Left cardiac atrium (tissue), 4 donors: ENCODE measurements at regions not wholly inside any gene's neighbourhood (a gene's known extent, or its start where the extent isn't known, plus 50 kb on each side); places are given as distances from the start of the nearest gene placed in this dataset.

Experiments
- ATAC-seq, 2 donors: fragments of 200-7000 bp; cut with Tn5 transposase; one replicate each; pipeline ENCODE4 v1.9.1; 2020; ENCODE audit warnings: mild to moderate bottlenecking in 2 of 2, moderate library complexity in 2 of 2
- DNase-seq: peaks from one replicate; pipeline ENCODE4 v3.0.0-alpha.2; 2020
- intact Hi-C, 2 donors: fragments of 100-400 bp; cut with DNase I; formaldehyde crosslinking; loops; one replicate each; pipeline versions ENCODE4 v1.14.1 to v1.15.1; 2022 to 2023
- donor health status: DM: no; HTN: yes; CAD: no.
- donor health status: DM: no; HTN: yes; CAD: no; lungs with severe emphysema.
- donor health status: DM: yes; HTN: yes; CAD: no.
- donor health status: Dilated cardiomyopathy.

DNA sequence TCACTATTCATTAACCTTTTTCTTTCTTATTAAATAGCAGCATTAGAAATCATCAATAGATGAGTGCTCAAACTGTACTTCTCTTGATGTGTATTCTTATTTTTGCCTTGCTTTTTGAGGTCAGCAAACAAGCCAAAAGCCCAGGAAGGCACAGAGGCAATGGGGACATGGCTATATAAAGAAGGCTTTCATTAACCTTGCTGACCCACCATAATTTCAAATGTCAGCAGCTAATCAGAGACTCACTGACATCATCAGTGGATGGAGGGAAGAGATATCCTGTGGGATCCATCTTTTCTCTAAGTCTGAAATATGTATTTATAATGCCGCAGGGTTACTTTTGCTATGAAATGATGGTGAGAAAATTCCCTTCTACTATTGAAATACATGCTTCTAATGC is 1162.8 kb upstream of the ACVR2A start:
- intact Hi-C loops, result no loop called here
- no peak for ATAC-seq

DNA sequence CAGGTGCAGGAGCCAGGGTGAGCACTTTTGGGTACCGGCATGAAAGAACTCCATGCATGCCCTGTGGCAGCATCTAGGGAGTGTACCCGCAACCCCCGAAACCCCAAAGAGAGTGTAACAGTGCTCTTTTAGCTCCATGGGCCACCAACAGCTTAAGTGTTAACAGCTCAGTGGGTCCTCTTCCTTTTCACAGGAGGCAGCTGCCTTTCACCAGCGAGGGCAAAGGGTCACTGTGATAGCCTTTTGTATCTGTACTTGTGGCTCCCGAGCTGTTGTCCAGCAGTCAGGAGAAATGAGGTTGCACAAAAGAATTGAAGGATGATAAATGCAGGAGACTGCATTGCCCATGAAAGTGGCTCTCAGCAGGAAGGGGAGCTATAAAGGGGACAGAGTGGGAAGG is 1166.3 kb upstream of the ACVR2A start:
- ATAC-seq (no peak), DNase-seq (no peak)
- intact Hi-C loops, result no loop called here

More for the DNA sequence above, 1162.8 kb upstream of the ACVR2A start:
- DNase-seq, result no peak

DNA sequence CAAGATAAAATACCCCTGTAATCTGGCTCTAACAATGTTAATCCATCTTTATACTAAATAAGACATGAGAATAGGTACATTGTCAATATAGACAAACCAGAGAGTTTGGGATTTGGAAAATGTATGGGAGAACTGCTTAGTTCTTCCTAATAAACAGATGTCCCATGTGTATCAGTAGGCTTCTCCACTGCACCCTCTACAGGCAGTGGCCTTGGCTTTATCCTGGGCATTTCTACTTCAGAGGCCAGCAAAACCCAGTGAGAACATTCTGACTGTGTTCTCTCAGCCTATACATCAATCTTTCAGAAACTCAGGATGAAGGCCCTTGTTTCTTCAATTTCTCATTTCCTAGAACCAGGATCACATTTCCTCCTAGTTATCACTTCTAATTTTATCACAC is 1167.5 kb upstream of the ACVR2A start:
- ATAC-seq (no peak), DNase-seq (no peak)
- intact Hi-C loops, result no loop called here

DNA sequence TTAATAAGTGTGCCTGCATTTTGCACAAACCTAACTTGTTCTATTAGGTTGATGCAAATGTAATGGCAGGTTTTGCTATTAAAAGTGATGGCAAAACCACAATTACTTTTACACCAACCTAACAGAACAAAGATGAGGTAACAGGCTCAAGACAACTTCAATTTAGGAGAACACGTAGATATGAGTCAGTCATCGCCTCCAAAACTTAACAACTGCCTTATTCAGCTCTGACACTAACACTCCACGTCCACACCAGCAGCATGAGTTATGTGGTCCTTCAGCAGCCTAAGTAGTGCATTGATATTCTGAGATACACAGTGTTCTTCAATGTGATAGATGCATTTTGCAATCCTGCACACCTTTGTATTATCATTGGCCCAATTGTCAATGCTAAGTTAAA is 1175.1 kb upstream of the ACVR2A start:
- DNase-seq (no peak), ATAC-seq (no peak)
- intact Hi-C loops, result no loop called here

DNA sequence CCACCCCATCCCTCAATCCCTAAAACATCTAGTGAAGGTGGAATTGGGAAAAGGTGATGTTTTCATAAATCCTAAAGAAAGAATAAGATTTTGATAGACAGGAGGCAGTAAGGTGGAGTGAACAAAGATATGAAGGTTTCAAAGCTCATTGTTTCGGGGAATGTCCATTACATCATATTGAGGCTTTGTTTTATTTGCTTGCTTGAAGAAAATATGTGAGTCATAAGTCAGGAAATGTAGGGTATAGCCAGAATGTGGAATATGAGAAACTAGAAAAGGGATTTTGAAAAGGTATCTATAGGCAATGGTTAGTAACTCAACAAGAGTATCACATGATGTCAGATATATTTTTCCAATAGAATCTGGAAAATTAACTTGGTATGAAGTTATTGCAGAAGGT is 1178.5 kb upstream of the ACVR2A start:
- intact Hi-C loops, result no loop called here
- DNase-seq, result no peak
- no peak for ATAC-seq

DNA sequence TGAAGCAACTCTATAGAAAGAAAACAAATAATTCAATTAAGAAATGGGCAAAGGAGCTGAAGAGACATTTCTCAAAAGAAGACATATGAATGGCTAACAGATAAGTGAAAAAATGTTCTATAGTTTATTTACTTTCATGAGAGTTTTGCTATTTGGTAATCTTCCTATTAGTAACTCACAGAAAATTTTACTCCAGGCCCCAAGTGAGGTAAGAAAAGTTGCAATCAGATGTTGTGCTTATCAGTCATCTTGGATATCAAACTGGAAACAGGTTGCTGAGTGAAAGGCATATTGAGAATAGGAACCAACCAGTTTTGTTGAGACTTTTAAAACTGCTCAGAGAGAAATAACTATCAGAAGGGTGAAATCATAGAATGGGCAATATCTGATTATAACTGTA is 1179.0 kb upstream of the ACVR2A start:
- intact Hi-C loops, result no loop called here

DNA sequence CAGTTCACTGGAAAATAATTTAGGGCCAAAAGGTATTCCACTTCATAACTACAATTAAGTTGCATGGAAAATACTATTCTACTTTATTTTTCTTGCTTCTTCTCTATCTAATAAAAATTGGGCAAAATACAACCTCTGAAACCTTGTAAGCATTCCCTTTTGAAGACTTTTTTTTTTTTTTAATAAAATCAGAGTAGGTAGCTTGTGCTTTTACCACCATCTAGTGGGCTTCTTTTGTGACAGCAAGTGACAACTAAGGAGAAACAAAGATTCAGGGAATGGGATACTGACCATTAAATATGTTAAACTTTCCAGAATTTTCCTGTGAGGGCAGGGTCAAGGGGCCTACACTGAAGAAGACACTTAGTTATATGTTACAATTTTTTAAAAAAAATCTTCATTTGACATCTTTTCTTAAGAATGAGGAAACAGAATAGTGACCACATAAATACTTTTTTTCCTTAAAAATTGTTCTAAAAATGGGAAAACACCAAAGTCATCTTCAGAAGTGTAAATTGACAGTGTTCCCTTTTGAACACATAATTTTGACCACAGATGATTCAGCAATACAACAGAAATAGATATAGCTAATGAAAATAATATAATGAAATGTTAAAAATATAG is 1183.2 kb upstream of the ACVR2A start:
- intact Hi-C loops, result no loop called here
- ATAC-seq (no peak), DNase-seq (no peak)

More for the DNA sequence above, 1179.0 kb upstream of the ACVR2A start:
- ATAC-seq (no peak), DNase-seq (no peak)

DNA sequence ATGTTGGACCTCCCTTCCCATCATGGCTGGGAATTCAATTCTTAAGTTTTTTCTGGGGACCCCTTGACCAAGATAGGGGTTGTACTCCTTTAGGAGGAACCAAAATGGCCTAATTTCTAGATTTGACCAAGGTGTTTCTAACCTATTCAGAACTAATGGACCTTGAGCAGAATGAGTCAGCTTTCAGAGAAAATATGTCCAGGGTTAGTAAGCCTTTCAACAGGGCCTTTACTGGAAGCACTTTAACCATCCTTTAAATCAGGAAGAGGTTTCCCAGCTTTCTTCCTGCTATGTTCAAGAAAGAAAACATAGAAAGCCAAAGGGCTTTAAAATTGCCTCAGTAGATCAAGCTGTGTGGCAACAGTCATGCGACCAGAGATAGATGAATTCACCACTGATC is 1184.9 kb upstream of the ACVR2A start:
- intact Hi-C loops, result no loop called here
- ATAC-seq (no peak), DNase-seq (no peak)

DNA sequence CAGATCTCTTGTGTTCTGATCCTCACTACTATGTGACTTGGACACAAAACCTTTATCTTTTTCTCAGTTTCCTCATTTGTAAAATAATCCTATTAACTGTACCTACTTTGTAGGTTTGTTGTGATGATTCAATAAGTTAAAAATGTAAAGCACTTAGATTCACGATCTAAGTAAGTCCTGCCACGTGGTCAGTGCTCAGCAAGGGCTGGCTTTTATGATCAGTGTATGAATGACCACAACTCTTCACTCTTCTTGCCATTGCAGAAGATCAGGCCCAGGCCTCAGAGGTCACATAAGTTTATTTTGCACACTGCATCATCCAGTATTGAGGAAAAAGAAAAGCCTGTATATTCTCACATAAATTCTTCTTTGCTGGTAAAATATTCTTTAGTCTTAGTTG is 1192.5 kb upstream of the ACVR2A start:
- intact Hi-C loops, result no loop called here
- ATAC-seq, result no peak
- DNase-seq, result no peak

DNA sequence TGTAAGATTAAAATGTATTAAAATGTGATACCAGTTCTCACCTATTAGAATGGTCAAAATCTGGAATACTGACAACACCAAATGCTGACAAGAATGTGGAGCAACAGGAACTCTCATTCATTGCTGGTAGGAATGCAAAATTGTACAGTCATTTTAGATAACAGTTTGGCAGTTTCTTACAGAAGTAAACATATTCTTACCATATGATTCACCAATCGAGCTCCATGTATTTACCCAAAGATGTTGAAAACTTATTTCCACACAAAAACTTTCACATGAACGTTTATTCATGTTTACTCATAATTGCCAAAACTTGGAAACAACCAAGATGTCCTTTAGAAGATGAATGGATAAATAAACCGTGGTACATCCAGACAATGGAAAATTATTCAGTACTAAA is 1193.5 kb upstream of the ACVR2A start:
- ATAC-seq (no peak), DNase-seq (no peak)
- intact Hi-C loops, result no loop called here

DNA sequence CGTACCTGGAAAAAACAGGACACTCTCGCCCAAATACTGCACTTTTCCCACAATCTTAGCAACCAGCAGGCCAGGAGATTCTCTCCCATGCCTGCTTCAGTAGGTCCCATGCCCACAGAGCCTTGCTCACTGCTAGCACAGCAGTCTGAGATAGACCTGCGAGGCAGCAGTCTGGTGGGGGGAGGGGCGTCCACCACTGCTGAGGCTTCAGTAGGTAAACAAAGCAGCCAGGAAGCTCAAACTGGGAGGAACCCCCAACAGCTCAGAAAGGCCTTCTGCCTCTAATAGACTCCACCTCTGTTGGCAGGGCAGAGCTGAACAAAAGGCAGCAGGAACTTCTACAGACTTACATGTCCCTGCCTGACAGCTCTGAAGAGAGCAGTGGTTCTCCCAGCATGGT is 1202.8 kb upstream of the ACVR2A start:
- intact Hi-C loops, result no loop called here
- DNase-seq, result no peak
- no peak for ATAC-seq

DNA sequence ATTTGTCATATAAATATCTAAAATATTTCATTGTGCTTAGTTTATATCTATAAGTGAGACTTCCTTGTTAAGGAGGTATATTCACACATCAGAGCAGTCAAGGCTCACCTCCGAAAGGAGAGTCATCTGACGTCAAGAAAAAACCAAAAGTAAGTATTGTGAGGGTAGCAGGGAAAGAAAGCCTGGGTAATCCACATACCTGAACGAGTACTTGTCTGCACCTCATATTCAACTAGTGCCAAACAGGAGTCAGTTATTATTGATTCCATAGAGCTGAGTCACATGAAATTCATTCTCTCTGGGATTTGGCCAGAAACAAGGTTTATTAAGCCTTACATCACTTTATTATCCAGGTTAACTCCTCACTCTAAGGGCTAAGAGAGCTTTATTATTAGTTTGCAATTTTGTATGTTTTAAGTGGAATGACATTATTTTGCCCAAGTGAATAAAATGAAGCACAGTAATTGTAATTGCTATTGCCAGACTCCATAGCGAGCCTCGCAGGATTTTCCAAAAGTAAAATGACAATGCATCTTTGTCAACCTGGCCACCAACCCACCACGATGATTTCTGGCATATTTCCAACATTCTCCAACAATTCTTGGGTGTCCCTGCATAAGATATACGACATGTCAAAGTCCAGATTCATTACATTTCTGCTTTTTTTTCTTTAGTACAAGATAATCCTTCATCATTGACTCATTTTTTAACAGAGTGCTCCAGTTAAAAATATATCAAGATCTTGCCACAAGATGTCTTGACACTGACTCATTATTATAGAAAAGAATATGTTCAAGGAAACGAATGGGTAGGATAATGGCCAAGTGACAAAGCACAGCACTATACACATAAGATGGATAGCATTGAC is 1210.4 kb upstream of the ACVR2A start:
- DNase-seq, result no peak
- intact Hi-C loops, result no loop called here
- ATAC-seq, result peak in 1 of 2 donors; percentile 69

DNA sequence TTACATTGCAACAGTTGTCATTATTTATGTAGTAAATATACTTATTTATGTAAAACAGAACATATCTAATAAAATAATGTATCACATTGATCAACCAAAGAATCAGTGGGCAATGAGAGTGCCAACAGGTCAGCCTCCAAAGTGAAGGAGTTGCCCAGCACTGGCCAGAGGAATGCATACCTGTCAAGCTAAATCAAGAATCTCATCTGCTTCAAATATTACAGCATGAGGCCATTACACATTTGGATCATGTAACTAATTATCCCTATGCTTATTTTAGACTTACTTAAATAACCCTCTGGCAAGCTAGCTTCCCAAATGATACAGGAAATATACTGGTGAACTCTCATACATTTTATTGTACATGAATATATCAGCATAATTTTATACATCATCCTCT is 1211.7 kb upstream of the ACVR2A start:
- ATAC-seq (no peak), DNase-seq (no peak)
- intact Hi-C loops, result no loop called here

DNA sequence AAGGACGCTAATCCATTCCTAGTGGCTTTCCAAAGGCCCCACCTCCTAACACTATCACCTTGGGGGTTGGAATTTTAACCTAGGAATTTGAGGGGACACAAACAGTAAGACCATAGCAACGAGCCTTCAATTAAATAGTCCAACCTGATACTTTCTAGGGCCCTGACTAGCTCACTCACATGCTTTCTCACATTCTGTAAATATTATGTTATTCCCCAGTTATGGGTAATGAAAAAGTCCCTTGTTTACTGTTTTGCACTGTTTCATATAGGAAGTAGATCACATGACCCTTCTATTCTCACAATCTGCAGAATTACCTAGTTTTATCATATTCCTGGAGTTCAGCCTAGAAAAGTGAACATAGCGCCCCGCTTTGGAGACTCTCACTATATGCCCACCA is 1212.1 kb upstream of the ACVR2A start:
- DNase-seq (no peak), ATAC-seq (no peak)
- intact Hi-C loops, result no loop called here

DNA sequence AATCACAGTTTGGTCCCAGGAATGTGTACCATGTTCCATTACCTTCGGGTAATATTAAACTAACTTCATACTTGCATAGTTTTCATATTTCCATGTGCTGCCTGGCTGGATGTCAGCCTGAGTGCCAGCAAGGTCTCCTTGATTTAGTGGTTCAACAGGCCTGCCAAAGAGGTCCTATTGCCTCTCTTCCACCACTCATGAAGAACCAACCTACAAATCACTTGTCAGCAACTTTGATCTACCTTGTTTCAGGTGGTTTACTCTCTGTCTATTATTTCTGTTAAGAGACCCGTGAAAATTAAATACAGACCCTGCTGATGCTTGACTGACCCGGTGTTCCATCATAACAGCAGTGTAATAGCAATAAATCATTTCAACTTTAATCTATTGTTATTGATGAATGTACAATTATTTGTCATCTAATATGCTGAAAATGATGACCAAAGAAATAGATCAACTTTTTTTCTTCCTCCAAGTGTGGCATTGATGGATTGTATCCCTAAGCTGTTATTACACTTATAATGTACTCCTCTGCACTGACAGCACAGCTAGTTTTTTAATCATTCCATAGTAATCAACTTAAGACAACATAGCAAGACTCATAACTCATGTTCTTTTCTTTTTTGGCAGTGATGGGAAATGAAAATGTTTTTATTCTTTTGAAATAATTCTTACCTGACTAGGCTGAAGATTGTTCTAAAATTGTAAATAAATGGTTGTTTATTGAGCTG is 1220.2 kb upstream of the ACVR2A start:
- DNase-seq (no peak), ATAC-seq (no peak)
- intact Hi-C loops, result no loop called here

DNA sequence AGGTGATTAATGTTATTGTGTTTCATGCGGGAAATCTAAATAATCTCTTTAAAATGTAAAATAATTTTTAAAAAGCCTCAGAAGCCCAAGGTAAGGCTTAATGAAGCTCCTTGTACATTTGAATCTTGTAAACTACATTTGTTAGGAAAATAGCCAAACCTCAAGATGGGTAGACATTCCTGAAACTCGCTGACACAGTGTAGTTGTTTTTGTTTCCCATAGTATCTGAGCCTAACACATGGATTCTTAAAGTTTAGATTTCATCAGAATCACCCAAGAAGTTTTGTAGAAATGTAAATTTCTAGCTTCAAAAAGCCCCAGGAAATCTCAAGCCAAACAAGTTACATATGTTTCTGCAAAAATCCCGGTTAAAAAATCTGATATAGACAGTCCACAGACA is 1221.1 kb upstream of the ACVR2A start:
- no peak for ATAC-seq
- intact Hi-C loops, result no loop called here
- no peak for DNase-seq

DNA sequence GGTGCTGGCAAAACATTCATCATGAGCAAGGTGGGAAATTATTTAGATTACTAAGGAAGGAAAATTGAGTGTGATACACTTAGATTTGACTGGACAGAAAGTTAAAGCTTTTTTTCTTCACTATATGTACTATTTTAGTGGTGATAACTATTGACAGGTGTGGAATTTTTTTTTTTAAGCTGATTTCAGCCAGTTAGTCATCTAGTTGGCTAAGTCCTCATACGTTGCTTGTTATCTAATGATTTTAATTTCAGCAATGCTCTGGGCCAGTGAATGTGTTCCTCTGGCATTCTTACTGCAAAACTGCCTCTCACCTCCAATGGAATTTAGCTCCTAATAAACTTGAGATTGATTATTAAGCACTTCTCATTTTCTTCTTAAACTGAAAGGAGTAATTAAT is 1223.2 kb upstream of the ACVR2A start:
- intact Hi-C loops, result no loop called here
- DNase-seq, result no peak
- ATAC-seq, result no peak

DNA sequence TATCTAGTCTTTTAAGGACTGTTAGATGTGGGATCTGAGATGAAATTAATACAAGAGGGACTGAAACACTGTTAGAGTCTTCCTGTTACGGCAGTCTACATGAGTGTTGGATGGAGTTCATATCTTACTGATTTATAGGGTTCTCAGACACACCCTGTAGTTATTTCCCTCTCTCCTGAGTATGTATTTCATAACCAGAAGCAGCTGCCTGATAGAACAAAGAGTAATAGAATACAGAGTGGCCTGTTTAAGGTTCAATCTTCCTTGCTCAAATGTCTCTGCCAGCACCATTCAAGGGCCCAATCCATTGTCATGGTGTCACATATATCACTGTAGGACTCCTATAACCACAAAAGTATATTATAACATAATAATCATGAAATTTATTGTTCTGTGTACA is 1229.1 kb upstream of the ACVR2A start:
- intact Hi-C loops, result no loop called here
- no peak for ATAC-seq

DNA sequence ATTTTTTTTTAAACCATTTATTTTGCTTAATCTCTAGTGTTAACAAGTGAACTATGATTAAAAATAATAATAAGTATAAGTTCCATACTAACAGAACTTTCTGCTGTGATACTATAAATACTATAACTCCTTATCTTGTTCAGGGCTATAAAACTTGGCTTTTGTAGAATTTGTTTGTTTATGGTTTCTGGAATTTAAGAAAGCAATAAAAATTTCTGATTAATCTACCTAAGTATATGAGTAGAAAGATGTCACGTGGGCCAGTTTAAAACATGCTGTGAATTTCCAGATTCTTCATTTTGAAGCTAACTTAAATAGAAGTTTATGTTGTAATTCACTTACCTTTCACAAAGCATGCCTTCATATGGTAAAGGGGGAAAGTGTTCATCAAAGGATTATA is 1236.3 kb upstream of the ACVR2A start:
- no peak for ATAC-seq
- intact Hi-C loops, result no loop called here
- no peak for DNase-seq

More for the DNA sequence above, 1229.1 kb upstream of the ACVR2A start:
- DNase-seq, result no peak

DNA sequence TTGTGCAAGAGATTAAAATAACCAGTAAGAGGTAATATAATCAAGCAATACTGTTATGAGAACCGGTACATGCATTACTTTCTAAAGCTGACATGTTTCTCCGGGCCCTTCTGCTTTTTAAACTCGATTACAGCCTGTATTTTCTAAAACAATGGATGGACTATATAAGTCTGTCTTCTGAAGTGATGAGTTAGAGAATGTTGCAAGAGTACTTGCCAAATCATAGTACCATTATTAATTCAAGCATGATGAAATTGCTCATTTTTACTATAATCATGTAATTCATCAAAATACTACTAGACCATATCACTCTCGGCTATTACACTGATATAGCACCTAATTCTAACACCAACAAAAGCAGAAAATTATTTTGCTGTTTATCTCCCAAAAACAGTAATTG is 1240.3 kb upstream of the ACVR2A start:
- no peak for DNase-seq
- no peak for ATAC-seq
- intact Hi-C loops, result no loop called here
